IPS-20b (cell line): ENCODE measurements at regions not wholly inside any gene's neighbourhood (a gene's known extent, or its start where the extent isn't known, plus 50 kb on each side); places are given as distances from the start of the nearest gene placed in this dataset.
"Not testable (repeated sequence)": the region's sequence is repeated elsewhere in the genome, so short reads cannot be mapped to it uniquely, and the experiment has no call there.

Source experiments
- H3K27ac ChIP-seq: one replicate; pipeline ENCODE4 v1.5.1; 2013; ENCODE audit warnings: low read length
- H3K27me3 ChIP-seq: 2 replicates; pipeline ENCODE4 v1.6.1; 2013; ENCODE audit warnings: mild to moderate bottlenecking, low read length, inconsistent platforms; ENCODE audit not compliant: insufficient read depth
- H3K36me3 ChIP-seq: 2 replicates; pipeline ENCODE4 v1.6.1; 2013; ENCODE audit warnings: low read depth, mild to moderate bottlenecking, inconsistent platforms, low read length, moderate library complexity; ENCODE audit not compliant: insufficient read depth
- H3K4me1 ChIP-seq: 2 replicates; pipeline ENCODE4 v1.6.1; 2013; ENCODE audit warnings: mild to moderate bottlenecking, control low read depth, inconsistent platforms, low read length, moderate library complexity; ENCODE audit not compliant: insufficient read depth
- H3K4me3 ChIP-seq: 2 replicates; pipeline ENCODE4 v1.5.1; 2013; ENCODE audit warnings: mild to moderate bottlenecking, low read length, inconsistent platforms
- H3K9ac ChIP-seq: 2 replicates; pipeline ENCODE4 v1.6.1; 2013; ENCODE audit warnings: low read depth, mild to moderate bottlenecking, inconsistent platforms, low read length, moderate library complexity
- H3K9me3 ChIP-seq: 2 replicates; pipeline ENCODE4 v1.6.1; 2013; ENCODE audit warnings: mild to moderate bottlenecking, low read depth, low read length, inconsistent platforms; ENCODE audit not compliant: insufficient read depth

DNA sequence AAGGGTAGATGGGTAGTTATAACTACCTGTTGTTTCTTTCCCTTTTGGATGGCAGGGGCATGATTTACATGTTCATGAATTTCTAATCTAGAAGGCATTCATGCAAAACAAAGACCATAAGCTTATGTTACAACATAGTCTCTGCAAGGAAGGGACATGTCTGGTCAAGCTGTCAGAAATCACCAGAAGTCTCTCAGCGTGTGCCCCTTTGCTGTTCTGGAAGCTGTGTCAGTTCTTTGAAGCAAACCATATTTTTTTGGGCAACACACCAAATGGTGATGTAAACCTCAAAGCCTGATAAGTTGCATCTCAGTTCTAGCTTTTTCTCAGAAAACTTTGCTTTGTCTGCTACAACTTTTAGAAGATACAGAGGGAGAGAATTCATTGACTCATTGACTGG, 173.5 kb upstream of the CTAGE1 start:
- Histone ChIP-seq H3K9ac (no peak overlapping the region), H3K4me1 (no peaks in the 10 kb centered on the region), H3K36me3 (no peaks in the 10 kb centered on the region), H3K27ac (no peak overlapping the region), H3K4me3 (no peak overlapping the region), H3K27me3 (no peaks in the 10 kb centered on the region), H3K9me3 (no peaks in the 10 kb centered on the region)

DNA sequence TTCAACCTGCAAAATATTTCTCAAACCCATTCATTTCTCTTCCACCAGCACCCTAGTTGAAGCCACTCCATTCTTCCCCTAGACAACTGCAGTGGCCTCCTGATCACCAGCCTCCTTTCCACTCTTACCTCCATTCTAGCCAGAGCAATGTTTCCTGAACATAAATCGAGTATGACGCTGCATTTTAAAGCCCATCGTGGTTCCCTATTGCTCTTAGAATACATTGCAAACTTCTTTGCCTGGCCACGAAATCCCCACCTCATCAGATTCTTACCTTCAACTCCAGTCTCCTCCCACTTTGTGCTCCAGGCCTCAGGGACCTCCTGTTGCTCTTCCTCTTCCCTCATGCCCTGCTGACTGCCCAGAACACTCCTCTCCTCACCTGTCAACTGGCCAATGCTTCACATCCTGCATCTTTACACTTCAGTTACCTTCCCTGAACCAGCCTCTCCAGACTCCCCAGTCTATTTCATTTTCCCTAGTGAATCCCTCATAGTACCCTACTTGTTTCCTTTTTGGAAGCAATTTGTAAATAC, 176.5 kb upstream of the CTAGE1 start:
- Histone ChIP-seq H3K27ac (no peak overlapping the region), H3K27me3 (no peaks in the 10 kb centered on the region), H3K9ac (no peak overlapping the region), H3K36me3 (no peaks in the 10 kb centered on the region), H3K4me1 (no peaks in the 10 kb centered on the region), H3K4me3 (no peak overlapping the region), H3K9me3 (no peaks in the 10 kb centered on the region)

DNA sequence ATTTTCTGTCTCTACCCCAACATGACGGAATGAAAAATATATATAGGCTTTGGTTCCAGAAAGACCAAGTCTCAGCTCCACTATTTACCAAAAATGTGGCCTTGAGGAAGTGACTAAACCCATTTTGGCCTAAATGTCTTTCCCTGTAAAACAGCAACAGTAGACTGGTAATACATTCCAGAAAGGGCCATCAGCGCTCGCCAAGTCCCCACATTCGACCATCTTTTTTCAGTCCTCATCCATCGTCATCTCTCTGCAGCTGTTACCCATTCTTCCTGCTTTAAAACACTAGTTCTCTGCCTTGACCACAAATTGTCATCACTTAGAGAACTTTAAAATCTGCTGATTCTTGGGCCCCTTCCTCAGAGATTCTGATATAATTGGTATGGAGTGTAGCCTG, 183.8 kb upstream of the CTAGE1 start:
- Histone ChIP-seq H3K4me3 (no peak overlapping the region), H3K4me1 (no peaks in the 10 kb centered on the region), H3K36me3 (no peaks in the 10 kb centered on the region), H3K27me3 (no peaks in the 10 kb centered on the region; the same call in 1 of the 2 replicates), H3K9ac (no peak overlapping the region), H3K9me3 (no peaks in the 10 kb centered on the region), H3K27ac (no peak overlapping the region)

DNA sequence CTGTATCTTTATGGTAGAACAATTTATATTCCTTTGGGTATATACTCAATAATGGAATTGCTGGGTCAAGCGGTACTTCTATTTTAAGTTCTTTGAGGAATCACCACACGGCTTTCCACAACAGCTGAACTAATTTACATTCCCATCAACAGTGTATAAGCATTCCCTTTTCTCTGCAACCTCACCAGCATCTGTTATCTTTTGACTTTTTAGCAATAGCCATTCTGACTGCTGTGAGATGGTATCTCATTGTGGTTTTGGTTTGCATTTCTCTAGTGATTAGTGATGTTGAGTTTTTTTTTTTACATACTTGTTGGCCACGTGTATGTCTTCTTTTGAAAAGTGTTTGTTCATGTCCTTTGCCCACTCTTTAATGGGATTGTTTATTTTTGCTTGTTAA, 184.7 kb upstream of the CTAGE1 start:
- not testable (repeated sequence) for H3K36me3 ChIP-seq, H3K4me1 ChIP-seq, H3K9ac ChIP-seq, H3K9me3 ChIP-seq, H3K4me3 ChIP-seq, H3K27me3 ChIP-seq, H3K27ac ChIP-seq

- H3K4me1 ChIP-seq: peaks cover 5% of the 10 kb centered on the region
- H3K4me3 ChIP-seq: no peak overlapping the region
- no peak overlapping the region for H3K9ac ChIP-seq
- H3K9me3 ChIP-seq: no peaks in the 10 kb centered on the region
- no peaks in the 10 kb centered on the region; the same call in 1 of the 2 replicates for H3K27me3 ChIP-seq
- H3K27ac ChIP-seq: no peak overlapping the region
- H3K36me3 ChIP-seq: no peaks in the 10 kb centered on the region
These were observed 186.2 kb upstream of the CTAGE1 start for GRCh38 chr18:22603902-22604301.

DNA sequence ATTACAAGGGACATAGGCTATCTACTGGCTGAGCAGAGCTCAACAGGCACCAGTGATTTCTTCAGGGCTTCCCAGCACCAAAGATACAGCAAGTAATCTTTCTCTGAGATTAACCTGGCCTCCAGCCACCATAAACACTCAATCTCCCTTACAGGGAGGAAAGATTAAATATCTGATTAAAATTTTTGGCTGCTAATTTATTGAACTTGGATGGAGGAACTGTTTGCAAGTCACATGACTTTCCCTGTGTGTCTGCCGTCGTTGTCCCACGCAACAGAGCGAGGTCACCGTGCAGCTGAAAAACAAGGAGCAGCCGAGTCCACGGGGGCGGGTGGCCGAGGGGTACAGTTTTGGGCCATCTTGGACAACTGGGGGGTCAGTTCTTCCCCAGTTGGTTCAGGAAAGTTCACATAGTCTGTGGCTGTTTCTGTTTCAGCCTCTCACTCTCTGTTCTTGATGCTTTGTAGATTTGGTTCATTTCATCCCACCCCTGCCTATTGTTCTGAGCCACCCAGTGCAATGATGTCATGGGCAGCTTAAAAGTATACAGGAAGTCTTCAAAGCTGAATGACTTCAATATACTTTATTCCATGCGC, 186.8 kb upstream of the CTAGE1 start:
- Histone ChIP-seq H3K27ac (no peak overlapping the region), H3K36me3 (no peaks in the 10 kb centered on the region), H3K9me3 (no peaks in the 10 kb centered on the region), H3K9ac (no peak overlapping the region), H3K27me3 (no peaks in the 10 kb centered on the region; the same call in 1 of the 2 replicates), H3K4me3 (no peak overlapping the region), H3K4me1 (peaks cover 5% of the 10 kb centered on the region)

GRCh38 chr18:22604986-22605421, 187.3 kb upstream of the CTAGE1 start:
- Histone ChIP-seq H3K4me1 (peaks cover 5% of the 10 kb centered on the region), H3K36me3 (no peaks in the 10 kb centered on the region), H3K4me3 (no peak overlapping the region), H3K27me3 (no peaks in the 10 kb centered on the region; the same call in 1 of the 2 replicates), H3K27ac (no peak overlapping the region), H3K9ac (no peak overlapping the region), H3K9me3 (no peaks in the 10 kb centered on the region)

DNA sequence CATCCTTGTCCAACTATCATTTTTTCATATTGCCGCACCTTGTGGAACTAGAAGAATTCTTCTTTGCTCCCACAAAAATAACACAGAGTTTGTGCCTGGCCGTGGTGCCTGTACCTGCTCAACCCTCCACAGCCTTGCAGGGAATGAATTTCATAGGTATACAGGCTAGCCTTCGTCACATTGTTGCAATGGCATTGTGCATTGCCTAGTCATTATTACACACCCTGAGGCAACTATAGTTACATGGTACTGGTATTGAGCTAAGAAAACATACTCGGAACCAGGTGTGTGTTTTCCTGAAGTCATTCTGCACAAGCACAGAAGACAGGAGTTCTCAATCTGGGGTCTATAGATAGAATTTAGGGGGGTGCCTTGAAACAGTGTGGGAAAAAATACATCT, 188.0 kb upstream of the CTAGE1 start:
- no peaks in the 10 kb centered on the region for H3K9me3 ChIP-seq
- H3K36me3 ChIP-seq: no peaks in the 10 kb centered on the region
- H3K27me3 ChIP-seq: no peaks in the 10 kb centered on the region; the same call in 1 of the 2 replicates
- no peak overlapping the region for H3K9ac ChIP-seq
- no peak overlapping the region for H3K4me3 ChIP-seq
- H3K27ac ChIP-seq: no peak overlapping the region
- peaks cover 5% of the 10 kb centered on the region for H3K4me1 ChIP-seq

- Histone ChIP-seq H3K36me3 (no peaks in the 10 kb centered on the region), H3K4me3 (no peak overlapping the region), H3K9me3 (no peaks in the 10 kb centered on the region), H3K9ac (no peak overlapping the region), H3K4me1 (peaks cover 5% of the 10 kb centered on the region), H3K27ac (no peak overlapping the region), H3K27me3 (no peaks in the 10 kb centered on the region; the same call in 1 of the 2 replicates)
These were observed 189.0 kb upstream of the CTAGE1 start for GRCh38 chr18:22606563-22607283.

- H3K9me3 ChIP-seq: no peaks in the 10 kb centered on the region
- H3K36me3 ChIP-seq: no peaks in the 10 kb centered on the region
- no peak overlapping the region for H3K27ac ChIP-seq
- no peak overlapping the region for H3K4me3 ChIP-seq
- no peak overlapping the region for H3K9ac ChIP-seq
- H3K4me1 ChIP-seq: peaks cover 5% of the 10 kb centered on the region
- H3K27me3 ChIP-seq: no peaks in the 10 kb centered on the region; the same call in 1 of the 2 replicates
These were observed 189.5 kb upstream of the CTAGE1 start for GRCh38 chr18:22607284-22607635.

GRCh38 chr18:22608847-22609246, 191.1 kb upstream of the CTAGE1 start:
- Histone ChIP-seq H3K36me3 (no peaks in the 10 kb centered on the region), H3K27ac (no peak overlapping the region), H3K4me1 (peaks cover 5% of the 10 kb centered on the region), H3K27me3 (no peaks in the 10 kb centered on the region; the same call in 1 of the 2 replicates), H3K4me3 (no peak overlapping the region), H3K9me3 (no peaks in the 10 kb centered on the region), H3K9ac (no peak overlapping the region)

DNA sequence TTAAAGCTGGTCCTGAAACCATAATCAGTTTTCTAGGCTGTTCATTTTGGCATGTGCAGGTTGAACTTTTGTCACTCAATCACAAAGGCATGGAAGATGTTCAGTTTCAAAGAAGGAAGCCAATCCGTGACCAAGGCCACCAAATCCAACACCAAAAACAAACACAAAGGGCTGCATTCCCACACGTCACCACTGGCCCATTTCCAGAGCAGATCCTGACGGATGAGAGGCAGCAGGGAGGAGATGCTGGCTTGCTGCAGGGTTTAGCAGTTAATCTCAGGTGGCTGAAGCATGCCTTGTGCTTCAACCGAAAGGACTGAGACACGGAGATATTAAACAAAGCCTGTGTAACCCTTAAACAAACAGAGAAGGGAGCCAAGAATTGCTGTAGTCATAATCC, 191.9 kb upstream of the CTAGE1 start:
- H3K9me3 ChIP-seq: no peaks in the 10 kb centered on the region
- no peaks in the 10 kb centered on the region; the same call in 1 of the 2 replicates for H3K27me3 ChIP-seq
- no peaks in the 10 kb centered on the region for H3K36me3 ChIP-seq
- H3K4me1 ChIP-seq: peaks cover 5% of the 10 kb centered on the region
- no peak overlapping the region for H3K27ac ChIP-seq
- no peak overlapping the region for H3K4me3 ChIP-seq
- no peak overlapping the region for H3K9ac ChIP-seq
